ENCODE measurements at regions not wholly inside any gene's neighbourhood (a gene's known extent, or its start where the extent isn't known, plus 50 kb on each side); places are given as distances from the start of the nearest gene placed in this dataset.

DNA sequence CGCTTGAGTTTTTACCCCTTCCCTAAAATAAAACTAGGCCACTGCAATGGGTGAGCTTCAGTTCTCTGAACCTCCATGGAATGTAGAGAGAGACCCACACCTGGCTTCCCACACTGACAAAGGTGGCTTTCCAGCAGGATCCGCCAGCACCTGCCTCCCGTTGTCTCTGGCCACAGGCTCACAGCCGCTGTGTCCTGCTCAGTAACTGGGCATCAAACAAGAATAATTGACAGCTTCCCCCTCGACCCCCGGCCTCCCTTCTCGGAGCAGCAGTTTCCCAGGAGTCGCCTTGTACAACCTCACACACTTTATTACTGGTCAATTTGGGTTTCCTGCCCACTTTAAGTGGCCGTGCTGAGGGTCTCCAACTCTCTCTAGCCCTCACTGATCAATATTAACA, 586.1 kb upstream of the PSMD7 start:
- no peaks in the 10 kb centered on the region for H3K4me1 ChIP-seq (ENCODE audit: control insufficient read depth in 1 of 2, insufficient read depth in 2 of 2, low read length in 2 of 2)
- DNase-seq (ENCODE audit: low read depth, low spot score) (no peak), ATAC-seq (no peak)
- H3K4me2 ChIP-seq (ENCODE audit: low read length) = no peak overlapping the region
- peaks cover 15% of the 10 kb centered on the region; the same call in 1 of the 2 replicates for H3K27me3 ChIP-seq (ENCODE audit: insufficient read depth, low read length)
- no peak overlapping the region for H2AFZ ChIP-seq (ENCODE audit: low read depth, low read length, poor library complexity, severe bottlenecking)
- CTCF ChIA-PET = no interaction called here
- no peaks in the 10 kb centered on the region for H4K20me1 ChIP-seq (ENCODE audit: insufficient read depth)
- no peaks in the 10 kb centered on the region for H3K79me2 ChIP-seq (ENCODE audit: insufficient read depth, low read length)
- TF ChIP-seq FOSL1 (IDR thresholded peaks at IDR 0.05; ENCODE audit: low read depth) (no peak), YY1 (IDR thresholded peaks at IDR 0.05; ENCODE audit: extremely low read depth, insufficient replicate concordance, low read depth, low read length) (no peak), ELF1 (IDR thresholded peaks at IDR 0.05; ENCODE audit: borderline replicate concordance, low read depth) (no peak), RAD21 (IDR thresholded peaks at IDR 0.05; ENCODE audit: low read depth) (no peak), SP1 (IDR thresholded peaks at IDR 0.05; ENCODE audit: low read depth) (no peak), POLR2AphosphoS5 (IDR thresholded peaks at IDR 0.05; ENCODE audit: low read depth, low read length) (no peak), EGR1 (IDR thresholded peaks at IDR 0.05; ENCODE audit: low read depth) (no peak), ZNF274 (IDR thresholded peaks at IDR 0.05; ENCODE audit: low read depth, low read length) (no peak), EZH2 (IDR thresholded peaks at IDR 0.05) (no peak), JUND (IDR thresholded peaks at IDR 0.05) (no peak), SIN3A (IDR thresholded peaks at IDR 0.05; ENCODE audit: low read depth) (no peak), TCF7L2 (IDR thresholded peaks at IDR 0.05; ENCODE audit: borderline replicate concordance, extremely low read depth, insufficient read depth, insufficient read length) (no peak), EZH2phosphoT487 (IDR thresholded peaks at IDR 0.05; ENCODE audit: borderline replicate concordance) (no peak), POLR2A (IDR thresholded peaks at IDR 0.05; ENCODE audit: borderline replicate concordance, extremely low read depth, insufficient read depth, insufficient read length) (no peak), SRF (IDR thresholded peaks at IDR 0.05; ENCODE audit: low read depth) (no peak)
- TF ChIP-seq, protein P1, sequence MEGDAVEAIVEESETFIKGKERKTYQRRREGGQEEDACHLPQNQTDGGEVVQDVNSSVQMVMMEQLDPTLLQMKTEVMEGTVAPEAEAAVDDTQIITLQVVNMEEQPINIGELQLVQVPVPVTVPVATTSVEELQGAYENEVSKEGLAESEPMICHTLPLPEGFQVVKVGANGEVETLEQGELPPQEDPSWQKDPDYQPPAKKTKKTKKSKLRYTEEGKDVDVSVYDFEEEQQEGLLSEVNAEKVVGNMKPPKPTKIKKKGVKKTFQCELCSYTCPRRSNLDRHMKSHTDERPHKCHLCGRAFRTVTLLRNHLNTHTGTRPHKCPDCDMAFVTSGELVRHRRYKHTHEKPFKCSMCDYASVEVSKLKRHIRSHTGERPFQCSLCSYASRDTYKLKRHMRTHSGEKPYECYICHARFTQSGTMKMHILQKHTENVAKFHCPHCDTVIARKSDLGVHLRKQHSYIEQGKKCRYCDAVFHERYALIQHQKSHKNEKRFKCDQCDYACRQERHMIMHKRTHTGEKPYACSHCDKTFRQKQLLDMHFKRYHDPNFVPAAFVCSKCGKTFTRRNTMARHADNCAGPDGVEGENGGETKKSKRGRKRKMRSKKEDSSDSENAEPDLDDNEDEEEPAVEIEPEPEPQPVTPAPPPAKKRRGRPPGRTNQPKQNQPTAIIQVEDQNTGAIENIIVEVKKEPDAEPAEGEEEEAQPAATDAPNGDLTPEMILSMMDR (IDR thresholded peaks at IDR 0.05 in 2 of 3, conservative IDR thresholded peaks at IDR 0.05 in 1 of 3; ENCODE audit: borderline replicate concordance in 1 of 3, insufficient read depth in 1 of 3, low read depth in 2 of 3, low read length in 2 of 3) = no peak
- TF ChIP-seq, protein P2, sequence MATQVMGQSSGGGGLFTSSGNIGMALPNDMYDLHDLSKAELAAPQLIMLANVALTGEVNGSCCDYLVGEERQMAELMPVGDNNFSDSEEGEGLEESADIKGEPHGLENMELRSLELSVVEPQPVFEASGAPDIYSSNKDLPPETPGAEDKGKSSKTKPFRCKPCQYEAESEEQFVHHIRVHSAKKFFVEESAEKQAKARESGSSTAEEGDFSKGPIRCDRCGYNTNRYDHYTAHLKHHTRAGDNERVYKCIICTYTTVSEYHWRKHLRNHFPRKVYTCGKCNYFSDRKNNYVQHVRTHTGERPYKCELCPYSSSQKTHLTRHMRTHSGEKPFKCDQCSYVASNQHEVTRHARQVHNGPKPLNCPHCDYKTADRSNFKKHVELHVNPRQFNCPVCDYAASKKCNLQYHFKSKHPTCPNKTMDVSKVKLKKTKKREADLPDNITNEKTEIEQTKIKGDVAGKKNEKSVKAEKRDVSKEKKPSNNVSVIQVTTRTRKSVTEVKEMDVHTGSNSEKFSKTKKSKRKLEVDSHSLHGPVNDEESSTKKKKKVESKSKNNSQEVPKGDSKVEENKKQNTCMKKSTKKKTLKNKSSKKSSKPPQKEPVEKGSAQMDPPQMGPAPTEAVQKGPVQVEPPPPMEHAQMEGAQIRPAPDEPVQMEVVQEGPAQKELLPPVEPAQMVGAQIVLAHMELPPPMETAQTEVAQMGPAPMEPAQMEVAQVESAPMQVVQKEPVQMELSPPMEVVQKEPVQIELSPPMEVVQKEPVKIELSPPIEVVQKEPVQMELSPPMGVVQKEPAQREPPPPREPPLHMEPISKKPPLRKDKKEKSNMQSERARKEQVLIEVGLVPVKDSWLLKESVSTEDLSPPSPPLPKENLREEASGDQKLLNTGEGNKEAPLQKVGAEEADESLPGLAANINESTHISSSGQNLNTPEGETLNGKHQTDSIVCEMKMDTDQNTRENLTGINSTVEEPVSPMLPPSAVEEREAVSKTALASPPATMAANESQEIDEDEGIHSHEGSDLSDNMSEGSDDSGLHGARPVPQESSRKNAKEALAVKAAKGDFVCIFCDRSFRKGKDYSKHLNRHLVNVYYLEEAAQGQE (IDR thresholded peaks at IDR 0.05; ENCODE audit: low read depth) = no peak
- TF ChIP-seq, protein P3, sequence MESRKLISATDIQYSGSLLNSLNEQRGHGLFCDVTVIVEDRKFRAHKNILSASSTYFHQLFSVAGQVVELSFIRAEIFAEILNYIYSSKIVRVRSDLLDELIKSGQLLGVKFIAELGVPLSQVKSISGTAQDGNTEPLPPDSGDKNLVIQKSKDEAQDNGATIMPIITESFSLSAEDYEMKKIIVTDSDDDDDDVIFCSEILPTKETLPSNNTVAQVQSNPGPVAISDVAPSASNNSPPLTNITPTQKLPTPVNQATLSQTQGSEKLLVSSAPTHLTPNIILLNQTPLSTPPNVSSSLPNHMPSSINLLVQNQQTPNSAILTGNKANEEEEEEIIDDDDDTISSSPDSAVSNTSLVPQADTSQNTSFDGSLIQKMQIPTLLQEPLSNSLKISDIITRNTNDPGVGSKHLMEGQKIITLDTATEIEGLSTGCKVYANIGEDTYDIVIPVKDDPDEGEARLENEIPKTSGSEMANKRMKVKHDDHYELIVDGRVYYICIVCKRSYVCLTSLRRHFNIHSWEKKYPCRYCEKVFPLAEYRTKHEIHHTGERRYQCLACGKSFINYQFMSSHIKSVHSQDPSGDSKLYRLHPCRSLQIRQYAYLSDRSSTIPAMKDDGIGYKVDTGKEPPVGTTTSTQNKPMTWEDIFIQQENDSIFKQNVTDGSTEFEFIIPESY (IDR thresholded peaks at IDR 0.05; ENCODE audit: extremely low read depth, insufficient replicate concordance, low read length) = no peak
- TF ChIP-seq, protein P4, sequence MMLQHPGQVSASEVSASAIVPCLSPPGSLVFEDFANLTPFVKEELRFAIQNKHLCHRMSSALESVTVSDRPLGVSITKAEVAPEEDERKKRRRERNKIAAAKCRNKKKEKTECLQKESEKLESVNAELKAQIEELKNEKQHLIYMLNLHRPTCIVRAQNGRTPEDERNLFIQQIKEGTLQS (IDR thresholded peaks at IDR 0.05) = no peak
- TF ChIP-seq, protein P5, sequence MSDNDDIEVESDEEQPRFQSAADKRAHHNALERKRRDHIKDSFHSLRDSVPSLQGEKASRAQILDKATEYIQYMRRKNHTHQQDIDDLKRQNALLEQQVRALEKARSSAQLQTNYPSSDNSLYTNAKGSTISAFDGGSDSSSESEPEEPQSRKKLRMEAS (IDR thresholded peaks at IDR 0.05) = no peak
- no peak overlapping the region for H3K27ac ChIP-seq (ENCODE audit: low read depth, low read length)
- H3K9me3 ChIP-seq (ENCODE audit: control insufficient read depth in 1 of 2, insufficient read depth in 1 of 2, low read depth in 1 of 2, low read length in 2 of 2) = no peaks in the 10 kb centered on the region
- no peak overlapping the region for H3K9ac ChIP-seq (ENCODE audit: low read length)
- POLR2A ChIA-PET = no interaction called here
- no peak overlapping the region for H3K4me3 ChIP-seq (replicated peaks in 1 of 2; ENCODE audit: low read depth in 1 of 2, low read length in 2 of 2)
- BruUV-seq (replicated peaks) = no TSS peak
- no peaks in the 10 kb centered on the region for H3K36me3 ChIP-seq (ENCODE audit: control insufficient read depth in 1 of 2, insufficient read depth in 2 of 2, low read length in 2 of 2)
- no peaks in the 10 kb centered on the region for H3K9me2 ChIP-seq (ENCODE audit: insufficient read depth)
- intact Hi-C loops (cut with micrococcal nuclease) = no loop called here
- RAD21 ChIA-PET (ENCODE audit: low non-redundant PET in 1 of 2, low total read pairs in 2 of 2, uncharacterized antibody in 2 of 2, unreplicated experiment in 2 of 2) = no interaction called here
